22Rv1 (cell line): ENCODE measurements at regions not wholly inside any gene's neighbourhood (a gene's known extent, or its start where the extent isn't known, plus 50 kb on each side); places are given as distances from the start of the nearest gene placed in this dataset.

Experiments used
- CTCF ChIP-seq: fragments of 450-650 bp; IDR thresholded peaks from 2 replicates; pipeline ENCODE4 v1.5.1; 2017; ENCODE audit warnings: mild to moderate bottlenecking
- ZFX ChIP-seq: fragments of 450-650 bp; IDR thresholded peaks from 2 replicates; pipeline ENCODE4 v1.6.1; 2017; ENCODE audit warnings: antibody characterized with exemption, borderline replicate concordance

GRCh38 chr2:22694856-22695255 lies 690.1 kb upstream of the KLHL29 start:
- TF ChIP-seq CTCF, result no peak
- no peak for TF ChIP-seq ZFX
